SU-DHL-6 (cell line): ENCODE measurements at regions not wholly inside any gene's neighbourhood (a gene's known extent, or its start where the extent isn't known, plus 50 kb on each side); places are given as distances from the start of the nearest gene placed in this dataset.

Experiments used
- CTCF ChIP-seq: fragments of 200-600 bp; sonication (generic); IDR thresholded peaks from one replicate; pipeline ENCODE4 v1.5.1; 2017; ENCODE audit warnings: antibody characterized with exemption, mild to moderate bottlenecking, low read length, moderate library complexity; ENCODE audit not compliant: insufficient read depth, poor library complexity, severe bottlenecking
- EZH2phosphoT487 ChIP-seq: fragments of 200-600 bp; sonication (generic), shearing (Covaris generic); conservative IDR thresholded peaks from 2 replicates; pipeline ENCODE4 v1.6.1; 2018; ENCODE audit warnings: mild to moderate bottlenecking, antibody characterized with exemption, low read length, moderate library complexity, mixed read lengths

GRCh38 chr3:88725440-88726165 is 381.8 kb upstream of the EPHA3 start:
- TF ChIP-seq CTCF (no peak), EZH2phosphoT487 (no peak)
